K562 (cell line): ENCODE measurements at regions not wholly inside any gene's neighbourhood (a gene's known extent, or its start where the extent isn't known, plus 50 kb on each side); places are given as distances from the start of the nearest gene placed in this dataset.

ENCODE experiments used
- ATAC-seq: fragments of 200-7000 bp; cut with Tn5 transposase; 3 replicates; pipeline ENCODE4 v1.9.1; 2020; ENCODE audit warnings: moderate library complexity
- BruUV-seq: library from RNA; stranded (reverse); fragments of 400-500 nt; replicated peaks from 2 replicates; lab custom pipeline; 2021; lab: Mats Ljungman, UMichigan
- CTCF ChIA-PET: fragments of 300-600 bp; formaldehyde crosslinking; extraction: SDS; loops from one replicate; lab custom pipeline; 2021; ENCODE audit warnings: low intra/inter-chr PET ratio; lab: Yijun Ruan, JAX
- POLR2A ChIA-PET: fragments of 300-600, 350-650 bp; sonication (Branson Sonifier 250); formaldehyde crosslinking; extraction: SDS; loops from one replicate; lab custom pipeline; 2021; ENCODE audit warnings: antibody characterized with exemption, inconsistent platforms; lab: Yijun Ruan, JAX
- DNase-seq, 4 experiments: peaks; one replicate each; pipeline versions ENCODE4 v3.0.0 to v3.0.0-alpha.2; 2011 to 2018; ENCODE audit warnings: low spot score in 3 of 4, mixed read lengths in 3 of 4; ENCODE audit errors: extremely low read depth in 1 of 4
- FAIRE-seq: peaks from 2 replicates; lab custom pipeline; 2011; peaks lifted over from hg19 to GRCh38; lab: Jason Lieb, UNC
- H2AFZ ChIP-seq: 2 replicates; pipeline ENCODE4 v1.6.0; 2011; ENCODE audit warnings: low read depth, low read length, control low read depth, inconsistent platforms
- H3K27ac ChIP-seq: fragments of 200-600 bp; 3 replicates; pipeline ENCODE4 v1.8.0; 2011; ENCODE audit warnings: low read depth, mild to moderate bottlenecking, control low read depth, inconsistent platforms, low read length, moderate library complexity, mixed read lengths; ENCODE audit errors: extremely low read depth
- H3K27me3 ChIP-seq, 2 experiments: fragments of 300-600 bp in 1 of 2; 2 replicates in 1 of 2; 3 replicates in 1 of 2; pipeline versions ENCODE4 v1.6.0 to v1.8.0; 2011; ENCODE audit warnings: inconsistent platforms in 2 of 2, low read length in 2 of 2, mild to moderate bottlenecking in 1 of 2, mixed read lengths in 1 of 2, moderate library complexity in 1 of 2; ENCODE audit not compliant: control insufficient read depth in 2 of 2, insufficient read depth in 2 of 2
- H3K36me3 ChIP-seq: fragments of 300-600 bp; 3 replicates; pipeline ENCODE4 v1.8.0; 2011; ENCODE audit warnings: mild to moderate bottlenecking, low read length, inconsistent platforms; ENCODE audit not compliant: control insufficient read depth, insufficient read depth
- H3K4me1 ChIP-seq, 2 experiments: fragments of 200-600 bp in 1 of 2; replicated peaks in 1 of 2; 2 replicates in 1 of 2; 3 replicates in 1 of 2; pipeline versions ENCODE4 v1.5.1 to v1.8.0; 2011; ENCODE audit warnings: inconsistent platforms in 2 of 2, low read length in 2 of 2, mild to moderate bottlenecking in 1 of 2, mixed read lengths in 1 of 2, moderate library complexity in 1 of 2; ENCODE audit not compliant: control insufficient read depth in 2 of 2, insufficient read depth in 2 of 2
- H3K4me2 ChIP-seq: 2 replicates; pipeline ENCODE4 v1.6.1; 2011; ENCODE audit warnings: low read length, control low read depth, inconsistent platforms, mixed read lengths; ENCODE audit not compliant: insufficient read depth
- H3K4me3 ChIP-seq: fragments of 200-600 bp; sonication (generic), shearing (Covaris generic); 2 replicates; pipeline ENCODE4 v1.5.1; 2016; ENCODE audit warnings: control low read depth, inconsistent platforms
- H3K79me2 ChIP-seq: fragments of 200-600 bp; 3 replicates; pipeline ENCODE4 v1.8.0; 2011; ENCODE audit warnings: low read length, inconsistent platforms; ENCODE audit not compliant: control insufficient read depth, insufficient read depth
- H3K9ac ChIP-seq, 2 experiments: 2 replicates each; pipeline versions ENCODE4 v1.6.0 to v1.6.1; 2011; ENCODE audit warnings: low read depth in 2 of 2, low read length in 2 of 2, control low read depth in 1 of 2, inconsistent platforms in 1 of 2, mild to moderate bottlenecking in 1 of 2, mixed read lengths in 1 of 2; ENCODE audit not compliant: insufficient read depth in 1 of 2
- H3K9me1 ChIP-seq: one replicate; pipeline ENCODE4 v1.6.0; 2011; ENCODE audit warnings: inconsistent platforms, mild to moderate bottlenecking, low read length, moderate library complexity; ENCODE audit not compliant: control insufficient read depth, insufficient read depth
- H3K9me3 ChIP-seq: replicated peaks from 2 replicates; pipeline ENCODE4 v1.5.1; 2011; ENCODE audit warnings: low read depth, low read length, inconsistent platforms; ENCODE audit not compliant: control insufficient read depth, insufficient read depth
- H4K20me1 ChIP-seq: replicated peaks from 2 replicates; pipeline ENCODE4 v1.6.1; 2011; ENCODE audit warnings: low read length, inconsistent platforms, mixed read lengths; ENCODE audit not compliant: control insufficient read depth, insufficient read depth
- ARID2 ChIP-seq: fragments of 450-650 bp; IDR thresholded peaks from 2 replicates; pipeline ENCODE4 v1.6.1; 2017; ENCODE audit warnings: antibody characterized with exemption, mild to moderate bottlenecking
- EHMT2 ChIP-seq: fragments of 450-650 bp; IDR thresholded peaks from 2 replicates; pipeline ENCODE4 v1.6.1; 2018; ENCODE audit warnings: antibody characterized with exemption
- HLTF ChIP-seq: fragments of 450-650 bp; IDR thresholded peaks from 2 replicates; pipeline ENCODE4 v1.6.1; 2016
- MEIS2 ChIP-seq: fragments of 450-650 bp; IDR thresholded peaks from 2 replicates; pipeline ENCODE4 v1.6.1; 2014; ENCODE audit warnings: mild to moderate bottlenecking; ENCODE audit not compliant: partially characterized antibody
- TFAM ChIP-seq: fragments of 250-450 bp; sonication (Bioruptor Pico); conservative IDR thresholded peaks from 2 replicates; pipeline ENCODE4 v1.5.0; 2021; ENCODE audit warnings: mild to moderate bottlenecking, moderate library complexity
- THRAP3 ChIP-seq: fragments of 450-650 bp; IDR thresholded peaks from 2 replicates; pipeline ENCODE4 v1.6.1; 2016; ENCODE audit warnings: mild to moderate bottlenecking, inconsistent platforms, borderline replicate concordance
- ZNF121 ChIP-seq: sonication (generic); formaldehyde crosslinking; conservative IDR thresholded peaks from 2 replicates; pipeline ENCODE4 v1.8.0; 2022; ENCODE audit warnings: missing genetic modification reagents
- ZNF133 ChIP-seq: fragments of 250-450 bp; sonication (Bioruptor Pico); IDR thresholded peaks from 2 replicates; pipeline ENCODE4 v1.4.0; 2020; ENCODE audit warnings: mild to moderate bottlenecking
- ZNF23 ChIP-seq: fragments of 250-450 bp; sonication (Bioruptor Pico); IDR thresholded peaks from 2 replicates; pipeline ENCODE4 v1.4.0; 2020; ENCODE audit warnings: mild to moderate bottlenecking
- ZNF717 ChIP-seq: fragments of 250-450 bp; sonication (Bioruptor Pico); IDR thresholded peaks from 2 replicates; pipeline ENCODE4 v1.5.0; 2021
- WGBS: fragments of 100-300 bp; shearing (Covaris generic); methylation state at CpG from one replicate; pipeline ENCODE4 v1.1.6; 2016; ENCODE audit warnings: low coverage, mixed read lengths; ENCODE audit not compliant: insufficient coverage; ENCODE audit errors: missing lambda C conversion rate; 5-methylcytosine and 5-hydroxymethylcytosine counted together
- in situ Hi-C: fragments of 300-500 bp; cut with MboI; formaldehyde crosslinking; loops from 4 replicates; pipeline ENCODE4 v1.15.0; 2018; ENCODE audit warnings: inconsistent platforms, mixed read lengths
- intact Hi-C: fragments of 100-400 bp; cut with micrococcal nuclease; formaldehyde crosslinking; loops from 2 replicates; pipeline ENCODE4 v1.14.2; 2022
- TF ChIP-seq, protein P1 (sequence below): IDR thresholded peaks from 2 replicates; pipeline ENCODE4 v1.6.1; 2011; ENCODE audit not compliant: insufficient read length; ENCODE audit errors: extremely low read depth
- TF ChIP-seq, protein P2 (sequence below): sonication (generic); formaldehyde crosslinking; IDR thresholded peaks from 2 replicates; pipeline ENCODE4 v1.8.0; 2022; ENCODE audit warnings: mild to moderate bottlenecking, missing genetic modification reagents

DNA sequence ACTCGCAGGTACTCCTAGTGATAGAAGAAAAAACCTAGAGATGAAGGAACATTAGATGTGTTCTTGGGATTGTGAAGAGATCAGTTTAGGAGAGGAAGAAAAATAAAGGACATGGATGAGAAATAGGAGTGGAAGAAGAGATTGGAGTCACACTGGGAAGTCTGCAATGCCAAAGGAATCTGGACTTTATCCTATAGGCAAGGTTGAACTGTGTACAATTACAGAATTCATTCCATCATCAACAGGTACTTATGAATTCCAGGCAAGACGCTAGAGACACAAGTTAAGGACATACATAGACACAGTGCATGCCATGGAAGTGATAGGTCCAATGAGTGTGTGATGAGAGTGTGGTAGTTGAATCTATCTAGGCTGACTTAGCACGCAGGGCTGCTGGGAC, 101.3 kb downstream of the EDN1 start:
- CTCF ChIA-PET, result no interaction called here
- no peaks in the 10 kb centered on the region for H3K36me3 ChIP-seq
- no peaks in the 10 kb centered on the region for H4K20me1 ChIP-seq
- WGBS, result 1% methylated on average over 3 of the region's 3 CpGs
- no peak overlapping the region for H2AFZ ChIP-seq
- no peak overlapping the region for H3K27ac ChIP-seq
- intact Hi-C loops (no loop called here), in situ Hi-C loops (no loop called here)
- no TSS peak for BruUV-seq
- DNase-seq, result no peak
- no peak for TF ChIP-seq HLTF
- TF ChIP-seq TFAM (CRISPR knock-in tag), result no peak
- TF ChIP-seq ARID2, result no peak
- TF ChIP-seq ZNF717 (CRISPR knock-in tag), result no peak
- no peak for TF ChIP-seq ZNF133
- no peak for TF ChIP-seq ZNF23 (CRISPR knock-in tag)
- TF ChIP-seq, protein P1, sequence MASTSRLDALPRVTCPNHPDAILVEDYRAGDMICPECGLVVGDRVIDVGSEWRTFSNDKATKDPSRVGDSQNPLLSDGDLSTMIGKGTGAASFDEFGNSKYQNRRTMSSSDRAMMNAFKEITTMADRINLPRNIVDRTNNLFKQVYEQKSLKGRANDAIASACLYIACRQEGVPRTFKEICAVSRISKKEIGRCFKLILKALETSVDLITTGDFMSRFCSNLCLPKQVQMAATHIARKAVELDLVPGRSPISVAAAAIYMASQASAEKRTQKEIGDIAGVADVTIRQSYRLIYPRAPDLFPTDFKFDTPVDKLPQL, result no peak
- no peak overlapping the region for H3K4me3 ChIP-seq
- ATAC-seq, result no peak
- H3K4me2 ChIP-seq, result no peak overlapping the region
- H3K9me1 ChIP-seq, result no peaks in the 10 kb centered on the region
- no peaks in the 10 kb centered on the region for H3K27me3 ChIP-seq
- POLR2A ChIA-PET, result interaction anchor here (0.6 kb wide), 1 partner anchor 93 kb away, joined by 3 read pairs; no protein-coding TSS in a partner anchor
- H3K4me1 ChIP-seq, result no peaks in the 10 kb centered on the region
- FAIRE-seq, result no peak
- no peaks in the 10 kb centered on the region for H3K79me2 ChIP-seq
- no peak overlapping the region for H3K9ac ChIP-seq
- no peaks in the 10 kb centered on the region for H3K9me3 ChIP-seq

DNA sequence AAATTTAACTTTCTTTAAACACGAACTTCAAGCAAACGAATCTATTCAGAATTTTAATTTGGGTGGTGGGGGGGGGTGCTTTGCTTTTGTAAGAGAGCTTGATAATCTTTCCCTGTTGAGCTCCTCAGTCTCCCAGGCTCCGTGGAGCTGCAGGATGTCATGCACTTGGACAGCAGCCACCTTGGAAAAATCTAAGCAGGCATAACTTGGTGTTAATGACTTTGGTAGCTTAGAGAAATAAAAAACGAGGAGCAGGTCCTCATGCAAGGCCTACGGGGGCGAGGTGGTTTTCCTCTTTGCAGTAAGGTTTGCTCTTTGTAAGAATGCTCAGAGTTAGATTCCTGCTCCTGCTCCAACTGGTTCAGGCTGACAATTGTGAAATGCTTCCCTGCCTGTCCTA, 102.3 kb downstream of the EDN1 start:
- H3K9me1 ChIP-seq, result no peaks in the 10 kb centered on the region
- H4K20me1 ChIP-seq, result no peaks in the 10 kb centered on the region
- no peak overlapping the region for H3K4me2 ChIP-seq
- intact Hi-C loops (no loop called here), in situ Hi-C loops (no loop called here)
- WGBS, result 0% methylated on average over 6 of the region's 6 CpGs
- no peaks in the 10 kb centered on the region for H3K9me3 ChIP-seq
- no peak overlapping the region for H3K4me3 ChIP-seq
- ChIA-PET CTCF (no interaction called here), POLR2A (no interaction called here)
- no peak for ATAC-seq
- TF ChIP-seq THRAP3 (no peak), EHMT2 (no peak), MEIS2 (no peak), ZNF121 (CRISPR knock-in tag) (no peak)
- TF ChIP-seq, protein P2, sequence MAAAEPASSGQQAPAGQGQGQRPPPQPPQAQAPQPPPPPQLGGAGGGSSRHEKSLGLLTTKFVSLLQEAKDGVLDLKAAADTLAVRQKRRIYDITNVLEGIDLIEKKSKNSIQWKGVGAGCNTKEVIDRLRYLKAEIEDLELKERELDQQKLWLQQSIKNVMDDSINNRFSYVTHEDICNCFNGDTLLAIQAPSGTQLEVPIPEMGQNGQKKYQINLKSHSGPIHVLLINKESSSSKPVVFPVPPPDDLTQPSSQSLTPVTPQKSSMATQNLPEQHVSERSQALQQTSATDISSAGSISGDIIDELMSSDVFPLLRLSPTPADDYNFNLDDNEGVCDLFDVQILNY (CRISPR knock-in tag), result no peak
- H3K36me3 ChIP-seq, result no peaks in the 10 kb centered on the region
- no peaks in the 10 kb centered on the region for H3K27me3 ChIP-seq
- no peak overlapping the region for H3K27ac ChIP-seq
- no peak for DNase-seq
- H2AFZ ChIP-seq, result no peak overlapping the region
- no TSS peak for BruUV-seq
- no peak for FAIRE-seq
- H3K4me1 ChIP-seq, result no peaks in the 10 kb centered on the region
- no peaks in the 10 kb centered on the region for H3K79me2 ChIP-seq
- H3K9ac ChIP-seq, result no peak overlapping the region
